Cardiac septum (tissue), 1 donor: ENCODE measurements at regions not wholly inside any gene's neighbourhood (a gene's known extent, or its start where the extent isn't known, plus 50 kb on each side); places are given as distances from the start of the nearest gene placed in this dataset.

Experiments
- DNase-seq: peaks from one replicate; pipeline ENCODE4 v3.0.0-alpha.2; 2020; ENCODE audit warnings: low spot score
- intact Hi-C: fragments of 100-400 bp; cut with DNase I; formaldehyde crosslinking; loops from one replicate; pipeline ENCODE4 v1.14.0; 2022
- donor health status: DM: no; HTN: no; CAD: no.

GRCh38 chr11:81700076-81700475 lies 1033.6 kb downstream of the FAM181B start:
- DNase-seq, result no peak
- intact Hi-C loops, result no loop called here

- intact Hi-C loops, result no loop called here
- no peak for DNase-seq
These were observed 1046.6 kb downstream of the FAM181B start for GRCh38 chr11:81687057-81687456.

DNA sequence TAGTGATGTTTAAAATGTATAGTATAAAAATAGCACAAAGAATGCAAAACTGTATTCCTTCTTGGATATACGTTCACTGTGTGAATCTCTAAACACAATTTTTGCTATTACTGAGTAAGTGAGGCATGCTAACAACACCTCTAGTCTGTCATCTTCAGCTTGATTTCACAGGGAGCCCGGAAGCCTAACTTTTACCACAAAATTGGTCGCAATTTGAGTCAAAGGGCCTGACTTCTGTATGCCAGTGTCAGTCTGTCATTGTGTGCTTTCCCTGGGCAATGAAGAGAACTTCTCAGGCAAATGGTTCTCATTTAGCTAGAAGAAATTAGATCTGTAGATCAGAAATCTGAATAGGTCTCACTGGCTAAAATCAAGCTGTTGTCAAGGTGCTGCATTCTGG lies 1059.5 kb downstream of the FAM181B start:
- DNase-seq, result no peak
- intact Hi-C loops, result no loop called here

DNA sequence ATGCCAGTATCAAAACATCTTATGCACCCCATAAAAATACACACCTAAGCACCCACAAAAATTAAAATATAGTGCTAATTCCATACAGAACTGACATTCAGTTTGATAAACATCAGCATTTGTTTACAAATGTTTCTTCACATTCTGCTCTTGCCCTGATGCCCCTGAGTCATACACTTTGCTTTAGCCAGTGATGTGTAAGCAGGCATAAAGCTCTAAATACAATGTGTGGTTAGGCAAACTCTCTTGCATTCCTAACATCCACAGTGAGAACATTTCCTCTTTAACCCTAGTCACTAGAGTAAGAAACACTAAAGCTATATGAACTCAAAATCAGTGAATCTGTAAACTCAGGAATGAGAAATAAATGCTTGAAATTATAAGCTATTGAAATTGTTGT lies 1060.7 kb downstream of the FAM181B start:
- intact Hi-C loops, result no loop called here
- no peak for DNase-seq

GRCh38 chr11:81669935-81670543 lies 1063.6 kb downstream of the FAM181B start:
- no peak for DNase-seq
- intact Hi-C loops, result no loop called here

- intact Hi-C loops, result no loop called here
- no peak for DNase-seq
These were observed 1074.9 kb downstream of the FAM181B start for GRCh38 chr11:81658722-81659121.

DNA sequence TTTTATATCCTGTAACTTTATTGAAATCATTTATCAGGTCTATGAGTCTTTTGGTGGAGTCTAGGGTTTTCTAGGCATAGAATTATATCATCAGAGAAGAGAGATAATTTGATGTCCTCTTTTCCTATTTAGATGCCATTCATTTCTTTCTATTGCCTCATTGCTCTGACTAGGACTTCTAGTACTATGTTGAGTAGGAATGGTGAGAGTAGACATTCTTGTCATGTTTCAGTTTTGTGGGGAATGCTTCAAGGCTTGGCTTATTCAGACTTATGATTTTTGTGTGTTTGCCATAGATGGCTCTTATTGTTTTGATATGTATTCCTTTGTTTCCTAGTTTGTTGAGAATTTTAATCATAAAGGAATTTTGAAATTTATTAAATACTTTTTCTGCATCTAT lies 1078.3 kb downstream of the FAM181B start:
- intact Hi-C loops, result no loop called here
- no peak for DNase-seq

DNA sequence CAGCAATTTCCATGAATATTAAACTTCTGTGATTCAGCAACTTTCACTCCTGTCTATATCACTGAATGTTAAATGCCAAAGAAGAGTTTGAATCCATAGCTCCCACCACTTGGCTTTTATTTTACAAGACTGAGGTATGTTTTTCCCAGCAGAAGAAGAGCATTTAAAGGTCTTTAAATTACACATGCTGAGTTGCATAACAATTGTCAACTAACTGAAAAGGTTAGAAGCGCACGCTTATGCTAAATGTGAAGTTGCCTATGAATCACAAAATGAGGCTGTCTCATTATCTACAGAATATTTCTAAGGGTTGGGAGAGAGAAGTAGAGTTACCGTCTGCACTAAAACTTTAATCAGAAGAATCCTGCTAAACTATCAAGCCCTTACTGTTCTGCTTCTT lies 1086.3 kb downstream of the FAM181B start:
- DNase-seq, result no peak
- intact Hi-C loops, result loop anchor here (10.0 kb wide), 1 partner anchor 577 kb away; no protein-coding TSS in a partner anchor

DNA sequence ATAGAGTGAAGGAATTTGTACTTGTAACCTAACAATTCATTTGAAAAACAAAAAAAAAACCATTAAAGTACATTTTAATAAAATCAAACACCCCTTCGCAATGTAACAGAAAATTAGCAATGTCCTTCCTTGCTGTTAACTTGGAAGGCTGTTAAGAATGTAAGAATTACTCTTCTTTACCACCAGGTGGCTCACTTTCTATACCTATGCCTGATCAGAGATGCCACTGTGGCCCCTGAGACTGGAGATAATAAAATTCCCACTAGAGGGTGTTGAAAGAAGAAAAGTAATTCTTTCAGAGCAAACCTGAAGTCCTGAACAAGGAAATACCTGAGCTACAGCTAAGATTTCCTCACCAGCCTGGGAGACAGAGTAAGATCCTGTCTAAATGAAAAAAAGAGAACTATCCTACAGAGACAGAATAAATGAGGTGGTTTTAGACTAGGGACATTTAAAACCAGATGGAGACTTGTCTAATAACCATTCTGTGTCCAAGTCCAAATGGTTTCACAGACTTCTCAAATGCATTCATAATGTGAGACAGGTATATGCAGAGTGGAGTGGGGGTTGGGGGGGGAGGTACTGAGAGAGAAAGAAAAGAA lies 1089.3 kb downstream of the FAM181B start:
- intact Hi-C loops, result loop anchor here (10.0 kb wide), 1 partner anchor 580 kb away; no protein-coding TSS in a partner anchor
- DNase-seq, result no peak

DNA sequence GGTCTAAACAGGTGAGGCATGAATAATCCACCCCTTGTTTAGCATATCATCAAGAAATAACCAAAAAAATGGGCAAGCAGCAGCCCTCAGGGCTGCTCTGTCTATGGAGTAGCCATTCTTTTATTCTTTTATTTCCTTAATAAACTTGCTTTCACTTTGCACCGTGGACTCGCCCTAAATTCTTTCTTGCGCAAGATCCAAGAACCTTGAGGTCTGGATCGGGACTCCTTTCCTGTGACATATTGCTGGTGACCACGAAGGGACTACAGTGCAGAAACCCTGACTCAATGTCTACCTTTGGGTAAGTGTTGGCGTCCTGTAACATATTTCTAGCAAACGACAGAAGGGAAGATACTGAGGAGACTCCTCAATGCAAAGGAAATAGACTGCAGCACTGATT lies 1099.2 kb downstream of the FAM181B start:
- DNase-seq, result no peak
- intact Hi-C loops, result no loop called here

GRCh38 chr11:81602508-81602907 lies 1131.2 kb downstream of the FAM181B start:
- intact Hi-C loops, result no loop called here
- DNase-seq, result no peak

DNA sequence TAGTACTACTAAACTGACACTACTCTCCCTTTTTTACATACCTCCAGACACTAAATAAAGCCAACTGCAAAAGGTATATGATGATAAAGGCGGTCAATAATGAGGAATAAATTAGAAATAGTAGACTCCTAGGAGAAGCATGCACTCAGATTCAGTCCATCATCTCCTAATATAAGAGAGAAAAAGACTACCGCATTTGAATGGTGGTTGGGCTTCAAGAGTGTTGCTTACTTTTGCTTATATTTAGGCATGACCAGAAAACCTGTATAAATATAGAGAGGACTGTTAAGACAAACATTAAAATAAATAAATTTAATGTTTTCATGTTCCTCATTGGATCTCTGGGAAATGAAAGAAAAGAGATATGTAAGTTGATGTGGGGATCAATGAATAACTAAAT lies 1137.0 kb downstream of the FAM181B start:
- DNase-seq, result no peak
- intact Hi-C loops, result no loop called here

GRCh38 chr11:81585390-81585933 lies 1148.2 kb downstream of the FAM181B start:
- no peak for DNase-seq
- intact Hi-C loops, result no loop called here

GRCh38 chr11:81579339-81579738 lies 1154.3 kb downstream of the FAM181B start:
- no peak for DNase-seq
- intact Hi-C loops, result no loop called here

GRCh38 chr11:81578571-81578970 lies 1155.1 kb downstream of the FAM181B start:
- intact Hi-C loops, result no loop called here
- DNase-seq, result no peak

GRCh38 chr11:81574301-81574700 lies 1159.4 kb downstream of the FAM181B start:
- DNase-seq, result no peak
- intact Hi-C loops, result no loop called here

- intact Hi-C loops, result no loop called here
- DNase-seq, result no peak
These were observed 1160.3 kb downstream of the FAM181B start for GRCh38 chr11:81573367-81573766.

DNA sequence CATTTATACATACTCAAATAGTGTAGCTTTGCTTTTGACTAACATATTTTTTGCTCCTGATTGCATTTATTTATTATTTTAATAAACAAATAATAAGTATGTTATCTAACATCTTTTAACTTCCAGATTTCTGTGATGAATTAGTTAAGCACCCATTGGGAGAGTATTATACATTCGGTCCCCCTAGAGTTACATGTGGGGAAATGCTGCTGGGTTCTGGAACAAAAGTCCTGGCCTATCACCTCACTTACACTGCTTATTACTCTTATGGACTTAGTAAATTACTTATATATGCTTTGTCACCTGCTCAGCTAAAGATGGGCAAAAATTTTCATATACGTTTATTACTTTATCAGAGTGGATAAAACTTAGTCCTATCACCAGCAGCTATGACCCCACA lies 1163.0 kb downstream of the FAM181B start:
- intact Hi-C loops, result no loop called here

GRCh38 chr11:81569999-81570398 lies 1163.7 kb downstream of the FAM181B start:
- intact Hi-C loops, result no loop called here
- no peak for DNase-seq

More for the DNA sequence above, 1163.0 kb downstream of the FAM181B start:
- no peak for DNase-seq

DNA sequence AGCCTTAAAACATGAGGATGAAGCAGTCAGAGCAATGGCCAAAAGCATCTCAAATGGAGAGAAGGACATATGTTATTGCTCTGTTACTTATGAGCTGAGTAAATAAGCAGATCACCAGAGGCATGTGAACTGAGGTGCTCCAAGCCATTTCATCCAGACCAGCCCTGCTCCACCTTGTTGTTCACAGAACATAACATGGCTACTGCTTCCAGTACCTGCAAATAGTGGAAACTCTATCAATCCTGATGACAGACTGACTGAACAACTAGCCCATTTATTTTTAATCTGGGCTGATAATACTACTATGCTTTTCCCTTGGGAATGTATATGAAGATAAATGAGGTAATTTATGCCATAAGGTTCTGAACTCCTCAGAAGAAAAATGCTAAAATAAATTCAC lies 1164.7 kb downstream of the FAM181B start:
- no peak for DNase-seq
- intact Hi-C loops, result no loop called here

- no peak for DNase-seq
- intact Hi-C loops, result no loop called here
These were observed 1185.5 kb downstream of the FAM181B start for GRCh38 chr11:81548123-81548522.
